GM12891 (cell line): ENCODE measurements at regions not wholly inside any gene's neighbourhood (a gene's known extent, or its start where the extent isn't known, plus 50 kb on each side); places are given as distances from the start of the nearest gene placed in this dataset.
"Not testable (repeated sequence)": the region's sequence is repeated elsewhere in the genome, so short reads cannot be mapped to it uniquely, and the experiment has no call there.

Experiments used
- DNase-seq: peaks from one replicate; pipeline ENCODE4 v3.0.0; 2011; ENCODE audit warnings: low spot score; ENCODE audit not compliant: insufficient read length
- FAIRE-seq: peaks from 2 replicates; lab custom pipeline; 2011; peaks lifted over from hg19 to GRCh38; lab: Jason Lieb, UNC
- PAX5 ChIP-seq: IDR thresholded peaks from 2 replicates; pipeline ENCODE4 v1.6.1; 2011; ENCODE audit warnings: low read length, moderate library complexity, mild to moderate bottlenecking; ENCODE audit not compliant: insufficient read depth, severe bottlenecking
- POLR2A ChIP-seq: IDR thresholded peaks from 2 replicates; pipeline ENCODE4 v1.6.1; 2011; ENCODE audit warnings: low read depth, low read length, control low read depth
- POLR2AphosphoS5 ChIP-seq: IDR thresholded peaks from 2 replicates; pipeline ENCODE4 v1.6.1; 2011; ENCODE audit warnings: low read depth, low read length, control low read depth
- POU2F2 ChIP-seq: IDR thresholded peaks from 2 replicates; pipeline ENCODE4 v1.6.1; 2011; ENCODE audit warnings: low read depth, mild to moderate bottlenecking, control low read depth, low read length, moderate library complexity
- SPI1 ChIP-seq: IDR thresholded peaks from 2 replicates; pipeline ENCODE4 v1.6.1; 2011; ENCODE audit warnings: low read depth, low read length, control low read depth
- TAF1 ChIP-seq: IDR thresholded peaks from 2 replicates; pipeline ENCODE4 v1.6.1; 2011; ENCODE audit warnings: low read depth, low read length, control low read depth

DNA sequence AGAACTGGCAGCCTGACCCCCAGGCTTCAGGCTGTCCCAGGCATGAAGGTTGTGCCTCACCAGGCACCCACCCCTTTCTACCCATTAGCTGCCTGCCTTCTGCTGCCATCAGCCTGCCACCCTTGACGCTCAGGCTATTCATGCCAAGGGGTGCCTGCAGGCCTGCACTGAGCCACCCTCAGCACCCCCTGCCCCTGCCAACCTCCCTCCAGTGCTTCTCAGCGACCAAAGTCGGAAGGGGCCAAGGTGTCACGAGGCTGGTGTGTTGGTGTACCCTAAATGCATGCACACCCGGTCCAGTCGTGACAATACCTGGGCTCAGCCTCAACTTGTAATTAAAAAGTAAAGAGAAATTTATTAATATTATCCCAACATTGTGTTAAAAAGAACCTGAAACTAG lies 422.7 kb downstream of the ARL4A start:
- DNase-seq = no peak
- TF ChIP-seq SPI1 = no peak
- no peak for TF ChIP-seq PAX5
- no peak for TF ChIP-seq POU2F2
- TF ChIP-seq POLR2AphosphoS5 = no peak
- TF ChIP-seq TAF1 = no peak
- no peak for TF ChIP-seq POLR2A
- FAIRE-seq = no peak

DNA sequence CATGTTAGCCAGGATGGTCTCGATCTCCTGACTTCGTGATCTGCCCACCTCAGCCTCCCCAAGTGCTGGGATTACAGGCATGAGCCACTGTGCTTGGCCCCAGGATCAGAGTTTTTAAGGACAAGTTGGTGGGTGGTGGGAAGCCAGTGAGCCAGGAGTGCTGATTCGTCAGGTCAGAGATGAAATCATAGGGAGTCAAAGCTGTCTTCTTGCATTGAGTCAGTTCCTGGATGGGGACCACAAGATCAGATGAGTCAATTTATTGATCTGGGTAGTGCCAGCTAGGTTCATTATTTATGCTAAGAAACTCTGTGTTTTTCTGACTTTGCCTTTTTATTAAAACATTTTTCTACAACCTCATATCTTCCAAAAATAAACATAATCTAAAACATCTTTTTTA lies 423.8 kb downstream of the ARL4A start:
- no peak for TF ChIP-seq POU2F2
- no peak for TF ChIP-seq POLR2AphosphoS5
- TF ChIP-seq POLR2A = no peak
- TF ChIP-seq SPI1 = no peak
- TF ChIP-seq PAX5 = no peak
- no peak for TF ChIP-seq TAF1
- FAIRE-seq (no peak), DNase-seq (no peak)

DNA sequence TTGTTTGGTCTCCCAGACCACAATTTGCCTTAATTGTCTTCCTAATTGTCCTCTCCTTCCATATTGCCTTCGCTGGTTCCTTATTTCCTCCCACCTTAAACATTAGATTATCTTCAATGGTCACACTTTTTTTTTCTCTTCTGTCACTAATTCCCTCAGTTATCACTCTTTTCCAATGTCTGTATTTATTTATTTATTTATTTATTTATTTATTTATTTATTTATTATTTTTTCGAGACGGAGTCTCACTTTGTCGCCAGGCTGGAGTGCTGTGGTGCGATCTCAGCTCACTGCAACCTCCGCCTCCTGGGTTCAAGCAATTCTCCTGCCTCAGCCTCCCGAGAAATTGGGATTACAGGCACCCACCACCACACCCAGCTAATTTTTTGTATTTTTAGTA lies 426.8 kb downstream of the ARL4A start:
- DNase-seq, FAIRE-seq: not testable (repeated sequence)

DNA sequence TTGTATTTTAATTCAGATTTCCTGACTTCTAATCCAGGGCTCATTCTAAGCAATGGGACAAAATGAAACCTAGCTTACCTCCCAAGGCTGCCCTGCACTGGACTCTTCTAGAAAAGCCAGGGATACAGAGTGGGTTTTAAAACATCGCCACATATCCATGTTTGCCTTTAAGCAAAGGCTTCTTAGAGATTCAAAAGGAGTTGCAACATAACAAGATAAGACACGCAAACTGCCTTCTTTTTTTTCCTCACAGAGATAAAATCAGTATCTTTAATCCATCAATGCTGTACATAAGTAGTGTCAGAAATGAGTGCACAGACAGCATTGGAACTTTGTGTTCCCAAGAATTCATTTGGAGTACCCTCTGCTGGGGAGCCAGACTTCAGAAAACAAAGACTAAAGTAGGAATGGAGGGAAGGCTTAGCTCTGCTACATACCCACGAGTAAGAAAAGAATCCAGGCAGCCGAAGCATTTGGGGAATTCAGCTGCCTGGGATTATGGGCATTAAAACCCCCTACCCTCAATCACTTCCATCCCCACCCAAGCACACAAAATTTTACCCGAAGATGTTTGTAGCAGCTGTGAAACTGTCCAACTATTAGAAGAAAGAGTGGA lies 427.8 kb downstream of the ARL4A start:
- DNase-seq (no peak), FAIRE-seq (no peak)
- TF ChIP-seq POLR2AphosphoS5 (no peak), TAF1 (no peak), POLR2A (no peak), POU2F2 (no peak), PAX5 (no peak), SPI1 (no peak)

DNA sequence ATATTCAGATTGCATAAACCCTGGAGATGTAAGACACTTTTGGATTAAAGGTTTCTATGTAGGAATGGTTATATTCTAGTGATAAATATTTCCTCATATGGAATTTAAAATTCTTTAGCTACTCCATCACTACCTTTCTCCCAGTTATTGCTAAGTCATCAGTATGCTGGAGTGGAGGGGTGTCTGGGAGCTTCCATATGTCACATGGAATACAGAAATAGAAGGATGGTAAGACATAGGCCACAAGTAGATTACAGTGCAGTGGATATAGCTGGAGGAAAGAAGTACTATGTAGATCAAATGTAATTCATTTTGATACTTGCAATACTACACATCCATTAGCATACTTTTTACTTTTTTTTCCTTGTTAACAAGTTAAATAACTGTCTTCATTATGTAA lies 428.4 kb downstream of the ARL4A start:
- FAIRE-seq = no peak
- no peak for DNase-seq
- TF ChIP-seq TAF1 (no peak), PAX5 (no peak), POLR2A (no peak), SPI1 (no peak), POLR2AphosphoS5 (no peak), POU2F2 (no peak)

DNA sequence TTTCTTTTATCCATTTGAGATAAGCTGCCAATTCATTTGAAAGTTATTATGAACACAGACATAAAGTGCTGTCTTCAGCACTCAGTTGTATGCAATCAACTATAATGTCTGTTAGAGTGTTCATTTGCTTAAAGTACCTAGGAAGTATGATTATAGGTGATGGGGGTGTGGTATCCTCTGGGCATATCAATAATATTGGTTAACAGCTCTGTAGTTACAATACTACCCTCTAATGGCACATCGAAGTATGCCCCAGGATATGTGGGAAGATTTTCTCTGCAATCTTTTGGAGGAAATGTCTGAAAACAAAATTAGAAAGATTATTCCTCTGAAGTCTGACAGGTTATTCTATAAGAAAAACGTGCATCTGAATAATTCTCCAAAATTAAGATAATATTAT lies 429.7 kb downstream of the ARL4A start:
- no peak for DNase-seq
- TF ChIP-seq POLR2AphosphoS5 (no peak), TAF1 (no peak), SPI1 (no peak)
- no peak for FAIRE-seq

DNA sequence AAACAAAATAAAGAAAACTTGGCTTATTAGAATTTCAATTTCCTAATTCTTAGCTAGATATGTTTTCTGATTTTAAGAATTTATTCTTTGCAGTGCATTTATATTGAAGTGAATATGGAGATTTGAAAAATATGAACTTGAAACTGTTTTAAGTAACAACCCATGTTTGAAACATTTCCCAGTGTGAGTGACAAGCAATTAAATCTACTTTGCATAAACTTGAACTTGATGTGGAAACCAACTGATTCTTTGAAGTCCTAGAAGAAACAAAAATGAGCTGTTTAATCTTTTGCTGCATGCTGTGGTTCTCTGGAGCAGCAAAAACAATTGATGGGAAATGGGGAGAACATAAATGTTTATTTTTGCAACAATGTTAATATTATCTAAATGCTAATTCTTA lies 430.2 kb downstream of the ARL4A start:
- FAIRE-seq = no peak
- TF ChIP-seq SPI1 = no peak
- no peak for TF ChIP-seq PAX5
- no peak for TF ChIP-seq POLR2A
- no peak for TF ChIP-seq POU2F2
- no peak for TF ChIP-seq POLR2AphosphoS5
- DNase-seq = no peak

DNA sequence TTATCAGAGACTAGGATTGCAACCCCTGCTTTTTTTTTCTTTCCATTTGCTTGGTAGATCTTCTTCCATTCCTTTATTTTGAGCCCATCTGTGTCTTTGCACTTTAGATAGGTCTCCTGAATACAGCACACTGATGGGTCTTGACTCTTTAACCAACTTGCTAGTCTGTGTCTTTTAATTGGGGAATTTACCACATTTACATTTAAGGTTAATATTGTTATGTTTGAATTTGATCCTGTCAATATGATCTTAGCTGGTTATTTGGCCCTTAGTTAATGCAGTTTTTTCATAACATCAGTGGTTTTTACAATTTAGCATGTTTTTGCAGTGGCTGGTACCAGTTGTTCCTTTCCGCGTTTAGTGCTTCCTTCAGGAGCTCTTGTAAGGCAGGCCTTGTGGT lies 437.2 kb downstream of the ARL4A start:
- FAIRE-seq, DNase-seq: not testable (repeated sequence)

DNA sequence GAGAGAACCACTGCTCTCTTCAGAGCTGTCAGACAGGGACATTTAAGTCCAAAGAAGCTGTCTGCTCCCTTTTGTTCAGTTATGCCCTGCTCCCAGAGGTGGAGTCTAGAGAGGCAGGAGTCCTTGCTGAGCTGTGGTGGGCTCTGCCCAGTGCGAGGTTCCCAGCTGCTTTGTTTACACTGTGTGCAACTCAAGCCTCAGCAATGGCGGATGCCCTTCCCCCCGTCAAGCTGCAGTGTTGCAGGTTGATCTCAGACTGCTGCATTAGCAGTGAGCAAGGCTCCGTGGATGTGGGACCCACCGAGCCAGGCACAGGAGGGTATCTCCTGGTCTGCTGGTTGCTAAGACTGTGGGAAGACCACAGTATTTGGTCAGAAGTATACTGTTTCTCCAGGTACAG lies 438.9 kb downstream of the ARL4A start:
- TF ChIP-seq POLR2A = no peak
- TF ChIP-seq POU2F2 = no peak
- TF ChIP-seq PAX5 = no peak
- TF ChIP-seq SPI1 = no peak
- TF ChIP-seq POLR2AphosphoS5 = no peak

DNA sequence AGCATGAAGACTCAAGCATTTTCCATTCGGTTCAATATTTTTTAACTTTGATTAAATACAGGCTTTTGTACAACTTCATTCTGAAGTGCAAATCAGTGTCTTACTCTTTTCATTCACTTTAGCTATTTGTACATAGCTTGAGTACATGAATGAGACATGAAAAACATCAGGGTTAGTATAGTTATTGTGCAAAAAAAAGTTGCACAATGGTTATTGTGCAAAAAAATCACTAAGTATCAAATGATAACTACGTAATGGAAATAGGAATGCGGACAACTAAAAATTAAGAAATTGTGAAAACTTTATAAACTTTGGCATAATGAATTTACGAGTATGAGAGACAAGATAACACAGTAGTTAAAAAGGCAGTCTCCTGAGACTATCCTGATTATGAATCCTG lies 442.9 kb downstream of the ARL4A start:
- FAIRE-seq (no peak), DNase-seq (no peak)
- no peak for TF ChIP-seq SPI1
- TF ChIP-seq PAX5 = no peak
- no peak for TF ChIP-seq POLR2A
- no peak for TF ChIP-seq POU2F2

More for the DNA sequence above, 438.9 kb downstream of the ARL4A start:
- FAIRE-seq = no peak
- DNase-seq = no peak

DNA sequence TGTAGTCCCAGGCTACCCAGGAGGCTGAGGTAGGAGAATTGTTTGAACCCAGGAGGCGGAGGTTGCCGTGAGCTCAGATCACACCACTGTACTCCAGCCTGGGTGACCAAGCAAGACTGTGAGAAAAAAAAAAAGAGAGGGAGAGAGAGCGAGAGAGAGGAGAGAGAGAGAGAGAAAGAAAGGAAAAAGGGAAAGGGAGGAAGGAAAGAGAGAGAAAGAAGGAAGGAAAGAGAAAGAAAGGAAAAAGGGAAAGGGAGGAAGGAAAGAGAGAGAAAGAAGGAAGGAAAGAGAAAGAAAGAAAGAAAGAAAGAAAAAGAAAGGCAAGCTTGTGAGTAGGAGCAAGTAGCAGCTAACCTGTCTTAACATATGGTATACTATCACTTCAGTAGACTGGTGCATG lies 443.5 kb downstream of the ARL4A start:
- not testable (repeated sequence) for FAIRE-seq, DNase-seq

DNA sequence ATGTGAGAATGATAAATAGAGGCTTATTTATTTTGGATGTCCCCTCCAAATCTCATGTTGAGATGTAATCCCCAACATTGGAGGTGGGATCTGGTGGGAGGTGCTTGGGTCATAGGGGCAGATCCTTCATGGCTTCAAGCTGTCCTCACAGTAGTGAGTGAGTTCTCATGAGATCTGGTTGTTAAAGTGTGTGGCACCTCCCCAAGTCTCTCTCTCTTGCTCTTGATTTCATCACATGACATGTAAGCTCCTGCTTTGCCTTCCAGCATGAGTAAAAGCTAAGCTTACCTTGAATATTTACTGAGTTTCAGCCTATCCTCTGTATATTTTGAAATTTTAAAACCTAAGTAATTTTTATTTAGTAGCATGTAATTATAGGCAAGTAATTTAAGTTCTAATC lies 444.9 kb downstream of the ARL4A start:
- TF ChIP-seq SPI1 (no peak), TAF1 (no peak), POLR2AphosphoS5 (no peak), PAX5 (no peak), POLR2A (no peak), POU2F2 (no peak)
- no peak for FAIRE-seq
- DNase-seq = no peak

DNA sequence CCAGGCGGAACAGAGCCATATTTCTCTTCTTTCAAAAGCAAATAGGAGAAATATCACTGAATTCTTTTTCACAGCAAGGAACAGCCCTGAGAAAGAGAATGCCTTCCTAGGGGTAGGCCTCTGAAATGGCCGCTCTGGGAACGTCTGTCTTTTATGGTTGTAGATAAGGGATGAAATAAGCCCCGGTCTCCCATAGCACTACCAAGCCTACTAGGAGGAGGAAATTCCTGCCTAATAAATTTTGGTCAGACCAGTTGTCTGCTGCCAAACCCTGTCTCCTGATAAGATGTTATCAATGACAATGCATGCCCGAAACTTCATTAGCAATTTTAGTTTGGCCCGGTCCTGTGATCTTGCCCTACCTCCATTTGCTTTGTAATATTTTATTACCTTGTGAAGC lies 448.9 kb downstream of the ARL4A start:
- FAIRE-seq, DNase-seq: not testable (repeated sequence)
